HG02938 (cell line): ENCODE measurements at regions not wholly inside any gene's neighbourhood (a gene's known extent, or its start where the extent isn't known, plus 50 kb on each side); places are given as distances from the start of the nearest gene placed in this dataset.
"Not testable (repeated sequence)": the region's sequence is repeated elsewhere in the genome, so short reads cannot be mapped to it uniquely, and the experiment has no call there.

Experiments
- ATAC-seq: cut with Tn5 transposase; IDR thresholded peaks from one replicate; pipeline ENCODE4 v1.9.1; 2021; ENCODE audit warnings: mild to moderate bottlenecking, moderate library complexity; ENCODE audit not compliant: unreplicated experiment

GRCh38 chrX:150231368-150231767, 131.7 kb upstream of the MAMLD1 start:
- not testable (repeated sequence) for ATAC-seq

DNA sequence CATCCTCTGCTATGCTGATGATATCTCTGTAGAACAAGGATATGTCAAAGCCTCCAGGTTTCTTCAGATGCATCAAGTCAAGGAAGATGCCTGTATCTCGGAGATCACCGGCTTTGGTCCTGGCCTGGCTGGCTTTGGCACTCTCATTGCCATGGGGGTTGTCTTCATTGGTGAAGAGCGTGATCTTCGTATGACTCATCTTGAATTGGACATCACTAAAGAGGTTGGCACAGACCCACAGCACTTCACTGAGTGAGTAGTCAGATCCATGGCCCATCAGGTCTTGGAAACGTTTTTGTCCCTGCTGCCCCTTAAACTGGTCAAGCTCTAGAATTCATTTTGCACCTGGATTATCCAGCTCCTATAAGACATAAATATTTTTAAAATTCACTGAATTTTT, 130.9 kb upstream of the MAMLD1 start:
- ATAC-seq, result not testable (repeated sequence)

DNA sequence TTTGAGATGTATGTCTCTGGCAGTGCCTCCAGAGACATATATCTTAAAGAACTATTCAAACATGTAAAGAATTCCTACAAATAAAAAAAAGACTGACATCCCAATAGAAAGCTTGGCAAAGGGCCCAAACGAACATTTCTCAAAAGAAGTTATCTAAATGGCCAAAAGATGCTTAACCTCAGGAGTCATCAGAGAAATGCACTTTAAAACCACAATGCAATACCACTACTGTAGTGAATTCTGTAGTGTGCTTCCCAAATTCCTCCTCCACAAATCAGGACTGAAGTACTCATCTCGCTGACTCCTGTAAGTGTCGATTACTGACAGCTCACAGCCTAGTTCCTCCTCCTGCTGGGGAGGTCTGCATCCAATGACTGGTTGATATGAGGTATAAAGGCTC, 129.0 kb upstream of the MAMLD1 start:
- ATAC-seq, result no peak

DNA sequence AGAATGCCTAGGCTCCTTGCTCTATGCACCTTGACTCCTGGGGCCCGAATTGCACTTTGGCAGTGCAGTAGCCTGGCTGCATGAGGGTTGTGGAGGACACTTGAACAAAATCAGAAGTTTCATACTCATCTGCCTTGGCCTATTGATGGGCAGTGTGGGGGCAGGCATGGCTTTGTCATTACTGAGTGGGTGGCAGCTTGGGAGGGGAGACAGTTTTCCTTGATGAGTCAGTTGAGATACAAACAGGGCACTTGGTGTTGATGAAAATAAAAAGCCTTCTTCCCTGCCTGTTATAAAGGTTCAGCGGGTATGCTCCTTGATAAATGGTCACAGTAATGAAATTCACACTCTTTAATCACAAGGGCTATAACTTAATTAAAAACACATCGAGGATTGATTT, 126.8 kb upstream of the MAMLD1 start:
- no peak for ATAC-seq

DNA sequence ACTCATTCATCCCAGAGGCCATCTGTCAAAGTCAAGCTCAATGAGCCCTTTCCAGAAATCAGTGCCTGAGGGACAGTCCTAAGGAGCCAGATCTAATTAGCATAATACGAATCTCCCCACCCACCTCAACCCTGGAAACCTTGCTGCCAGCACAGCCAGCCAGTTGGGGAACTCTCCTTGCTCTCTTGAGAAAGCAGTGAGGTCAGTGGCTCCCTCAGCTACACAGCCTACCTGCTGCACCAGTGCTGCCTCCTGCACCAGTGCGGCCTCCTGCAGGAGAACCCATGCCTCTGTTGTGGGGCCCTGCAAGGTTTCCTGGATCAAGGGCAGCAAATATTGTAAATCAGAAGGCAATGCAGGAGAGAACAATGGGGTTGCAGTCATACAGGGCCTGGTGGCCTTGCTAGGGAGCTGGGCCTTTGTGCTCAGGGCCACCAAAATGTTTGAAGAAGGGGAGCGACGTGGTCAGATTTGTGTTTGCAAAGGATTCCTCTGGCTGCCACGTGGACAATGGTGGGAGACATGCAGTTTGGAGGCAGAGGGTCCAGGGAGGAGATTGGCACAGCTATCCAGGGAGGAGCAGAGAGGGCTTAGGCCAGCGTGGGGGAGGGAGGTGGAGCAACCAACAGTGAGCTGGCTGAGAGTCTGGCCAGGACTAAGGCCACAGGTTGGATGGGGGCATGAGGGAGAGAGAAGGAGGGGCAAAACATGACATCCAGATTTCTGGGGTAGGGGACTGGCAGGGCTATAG, 124.3 kb upstream of the MAMLD1 start:
- no peak for ATAC-seq

DNA sequence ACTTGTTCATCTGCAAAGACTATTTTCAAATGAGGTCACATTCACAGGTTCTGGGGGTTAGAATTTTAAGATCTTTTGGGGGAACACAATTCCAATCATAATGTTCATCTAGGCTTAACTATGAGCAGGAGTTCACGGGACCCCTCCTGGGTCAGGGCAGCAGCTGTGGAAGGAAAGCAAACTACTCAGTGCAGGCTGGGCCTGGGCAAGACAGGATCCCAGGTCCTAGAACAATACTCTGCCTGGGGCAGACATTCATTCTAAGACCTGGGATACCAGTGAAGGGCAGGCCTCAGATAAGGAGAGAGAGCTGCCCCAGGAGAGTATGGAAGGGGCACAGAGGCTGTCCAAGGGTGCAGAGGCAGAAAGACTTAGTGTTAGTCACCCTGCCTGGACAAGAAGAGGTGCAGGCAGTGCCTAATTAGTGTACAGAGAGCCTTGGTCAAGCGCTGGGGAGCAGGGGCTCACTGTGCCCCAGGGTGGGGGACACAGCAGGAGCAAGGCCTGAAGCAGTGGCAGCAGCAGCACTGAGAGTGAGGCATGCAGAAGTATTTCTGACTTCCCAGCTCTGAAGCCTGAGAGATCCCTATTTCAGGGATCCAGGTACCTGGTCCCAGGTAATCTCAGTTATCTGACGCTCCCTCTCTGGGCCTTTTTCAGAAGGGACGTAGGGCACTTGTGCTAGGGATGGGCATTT, 123.0 kb upstream of the MAMLD1 start:
- no peak for ATAC-seq

GRCh38 chrX:150240643-150240970, 122.5 kb upstream of the MAMLD1 start:
- no peak for ATAC-seq

DNA sequence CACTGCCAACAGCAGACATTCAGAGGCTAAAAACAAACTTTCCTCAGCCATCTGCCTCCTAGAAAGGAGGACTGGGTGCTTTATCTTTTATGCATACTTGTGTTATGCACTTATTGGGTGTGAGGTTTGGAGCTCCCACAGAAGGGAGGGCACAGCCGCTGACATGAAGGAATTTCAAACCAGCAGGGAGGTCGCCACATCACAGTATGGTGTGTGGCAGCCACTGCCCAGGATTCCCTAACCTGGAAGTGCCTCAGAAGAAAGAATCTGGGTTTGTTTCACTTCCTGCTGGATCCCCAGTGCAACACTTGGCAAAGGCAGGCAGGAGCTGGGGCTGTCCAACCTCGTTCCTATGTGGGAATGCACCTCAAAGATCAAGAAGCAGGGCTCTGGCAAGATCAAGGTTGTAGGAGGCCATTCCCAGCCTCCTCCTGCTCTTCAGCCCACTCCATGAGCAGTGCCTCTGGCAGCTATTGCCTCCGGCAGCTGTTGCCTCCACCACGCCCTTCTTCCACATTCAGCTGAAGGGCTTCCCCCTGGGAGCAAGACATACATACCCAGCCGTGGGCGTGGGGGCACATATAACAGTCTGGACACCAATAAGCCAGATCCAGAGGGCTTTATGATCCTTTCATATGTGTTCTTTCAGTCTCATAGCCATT, 109.0 kb upstream of the MAMLD1 start:
- no peak for ATAC-seq

DNA sequence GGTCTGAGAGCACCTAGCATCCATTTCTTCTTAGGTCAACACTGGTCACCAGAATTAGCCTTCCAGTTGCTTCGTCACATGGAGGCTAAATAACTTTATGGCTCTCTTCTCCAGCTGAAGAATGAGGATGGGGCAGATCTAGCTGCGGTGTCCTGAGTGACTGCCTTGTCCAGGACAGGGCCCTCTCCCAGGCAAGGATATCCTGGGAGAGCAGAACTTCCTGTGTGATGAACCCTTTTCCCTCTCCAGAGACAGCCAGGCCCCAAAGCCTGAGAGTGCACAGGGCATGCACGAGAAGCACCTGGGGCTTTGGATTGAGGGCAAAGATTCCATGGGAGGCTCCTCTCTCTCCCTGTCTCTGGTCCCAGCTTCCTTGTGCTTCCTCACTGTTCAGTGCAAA, 108.2 kb upstream of the MAMLD1 start:
- no peak for ATAC-seq

GRCh38 chrX:150255441-150256296, 107.4 kb upstream of the MAMLD1 start:
- ATAC-seq, result no peak

GRCh38 chrX:150256297-150256650, 106.8 kb upstream of the MAMLD1 start:
- no peak for ATAC-seq

DNA sequence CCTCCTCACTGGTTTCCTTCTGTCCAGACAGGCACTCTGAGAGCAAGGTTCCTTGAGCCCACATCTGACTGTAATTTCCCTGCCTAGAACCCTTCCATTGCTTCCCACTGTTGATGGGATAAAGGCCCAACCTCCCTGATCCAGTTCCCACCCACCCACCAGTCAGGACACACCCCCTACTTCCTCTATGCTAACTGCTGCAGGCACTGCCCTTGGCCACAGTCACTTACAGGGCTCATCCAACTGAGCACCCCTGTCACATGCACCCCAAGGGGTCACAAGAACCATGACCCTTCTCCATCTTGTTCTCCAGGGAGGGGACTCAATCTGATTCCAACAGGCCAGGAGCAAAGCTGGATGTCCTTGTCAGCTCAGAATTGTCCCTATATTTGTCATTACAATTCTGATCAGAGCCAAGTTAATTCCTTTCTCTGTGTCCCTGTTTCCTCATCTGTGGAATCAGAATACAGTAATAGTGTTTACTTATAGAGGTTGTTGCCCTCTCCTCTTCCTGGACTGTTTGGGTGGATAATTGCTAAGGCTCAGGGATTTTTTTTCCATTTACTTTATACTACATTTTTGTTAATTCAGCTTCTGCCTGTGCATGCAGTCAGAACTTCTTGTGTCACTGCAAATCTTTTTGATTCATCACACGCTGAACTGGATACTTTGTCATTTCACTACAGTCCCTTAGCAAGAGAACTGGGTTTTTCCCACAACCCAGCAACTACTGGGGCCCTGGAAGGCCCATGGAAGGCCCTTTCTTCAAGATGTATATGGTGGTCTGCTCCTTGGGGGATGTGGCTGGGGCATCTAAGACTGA, 105.6 kb upstream of the MAMLD1 start:
- ATAC-seq, result no peak

DNA sequence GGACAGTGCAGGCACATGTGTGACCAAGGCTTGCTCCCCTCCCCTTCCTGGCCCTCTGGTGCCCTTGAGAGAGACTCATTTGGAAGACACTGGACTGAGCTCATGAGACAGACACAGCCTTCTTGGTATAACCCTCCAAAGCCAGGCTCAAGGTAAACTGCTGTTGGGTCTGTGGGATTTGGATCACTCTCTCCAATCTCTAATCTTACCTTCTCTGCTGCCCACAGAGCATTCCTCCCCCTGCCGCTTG, 105.0 kb upstream of the MAMLD1 start:
- ATAC-seq, result no peak

DNA sequence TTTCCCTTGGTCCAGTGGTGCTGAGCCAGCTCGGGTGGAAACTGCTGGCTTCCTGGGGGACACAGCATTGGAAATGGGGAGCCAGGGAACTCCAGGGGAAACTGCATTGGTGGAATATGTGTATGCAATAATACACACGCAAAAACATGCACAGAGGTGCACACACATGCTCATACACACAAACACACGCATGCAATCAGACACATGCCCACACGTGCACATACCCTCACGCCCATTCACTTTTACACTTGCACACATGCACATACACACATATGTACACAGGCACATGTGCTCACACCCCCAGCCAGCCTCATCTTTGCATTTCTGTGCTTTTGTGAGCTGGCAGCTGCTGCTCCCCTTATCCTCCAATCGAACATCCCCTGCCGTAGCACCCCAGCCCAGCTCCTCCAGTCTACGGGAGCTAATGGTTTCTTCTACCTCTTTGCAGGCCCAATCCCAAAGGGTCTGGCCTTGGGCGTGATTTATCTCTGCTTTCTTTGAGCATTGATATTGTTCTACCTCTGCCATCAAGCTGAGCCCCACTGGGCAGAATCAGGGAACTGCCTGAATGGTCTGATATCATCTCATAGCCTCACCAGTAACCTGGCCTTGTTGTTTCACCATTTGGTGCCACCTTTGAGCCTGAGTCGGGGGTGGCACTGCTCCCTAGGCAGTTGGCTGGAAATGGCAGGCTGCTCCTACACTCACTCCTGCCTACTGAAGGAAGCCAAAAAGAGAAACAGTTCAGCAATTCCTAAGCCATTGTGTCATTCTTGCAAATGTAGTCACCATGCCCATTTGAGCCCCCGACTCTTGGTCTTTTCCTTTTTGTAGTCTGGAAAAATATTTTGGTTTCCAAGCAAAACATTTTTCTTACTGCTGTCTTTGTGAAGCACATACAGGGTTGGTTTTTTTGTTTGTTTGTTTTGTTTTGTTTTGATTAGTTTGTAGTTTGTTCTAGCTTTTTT, 104.4 kb upstream of the MAMLD1 start:
- ATAC-seq, result no peak

- ATAC-seq, result no peak
Observed at GRCh38 chrX:150262456-150262855, 100.7 kb upstream of the MAMLD1 start.

DNA sequence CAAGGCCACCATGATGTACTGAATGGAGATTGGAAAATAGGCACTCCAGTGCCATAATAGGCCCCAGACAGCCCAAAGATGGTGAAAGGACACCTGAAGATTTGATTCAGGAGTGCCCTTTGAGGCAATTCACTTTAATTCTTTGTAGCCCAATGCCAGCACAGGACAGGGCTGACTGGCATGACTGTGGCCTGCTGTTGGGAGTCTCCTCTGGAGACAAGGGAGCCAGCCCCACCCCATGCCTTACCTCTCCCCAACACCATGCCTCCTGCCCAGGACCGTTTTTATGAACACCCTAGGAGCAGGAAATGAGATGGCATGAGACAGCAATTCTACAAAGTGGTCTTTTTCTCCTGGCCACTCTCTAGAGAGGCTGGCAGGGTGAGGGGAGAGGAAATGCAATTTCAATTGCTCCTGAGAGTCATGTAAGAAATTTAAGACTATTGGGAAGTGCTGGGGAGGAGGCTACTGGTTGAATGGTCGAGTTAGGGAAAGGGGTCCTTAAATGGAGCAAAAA, 94.2 kb upstream of the MAMLD1 start:
- ATAC-seq, result no peak

DNA sequence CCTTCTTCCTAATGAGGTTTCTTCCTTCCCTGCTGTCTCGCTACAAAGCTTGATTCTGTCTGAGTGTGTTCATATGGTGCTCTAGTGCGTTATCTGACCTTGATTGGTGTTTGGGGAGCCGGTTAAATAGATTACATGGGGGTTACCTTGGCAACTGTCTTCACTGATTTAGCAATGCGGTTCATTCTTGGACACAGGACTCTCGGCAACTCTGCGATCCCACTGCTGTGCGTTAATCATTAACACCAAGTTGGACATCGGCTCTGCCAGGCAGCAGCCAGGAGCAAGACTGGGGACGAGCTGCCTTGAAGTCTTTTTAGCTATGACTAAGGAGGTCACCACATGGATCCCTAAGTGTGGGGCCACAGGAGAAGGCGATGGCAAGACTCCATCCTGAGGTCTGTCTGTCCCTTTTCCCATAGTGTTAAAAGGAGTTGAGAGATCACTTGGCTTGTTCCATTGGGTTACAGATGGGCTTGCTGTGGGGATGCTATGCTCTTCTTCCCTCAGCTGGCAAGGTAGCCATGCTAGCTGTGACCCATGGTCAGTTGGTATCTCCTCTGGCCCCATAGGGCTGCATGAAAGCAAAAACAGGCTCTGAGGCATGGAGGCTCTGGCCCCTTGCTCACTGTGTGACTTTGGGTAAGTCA, 93.4 kb upstream of the MAMLD1 start:
- no peak for ATAC-seq

- ATAC-seq, result no peak
Observed at GRCh38 chrX:150270622-150271021, 92.5 kb upstream of the MAMLD1 start.
